ENCODE measurements at regions not wholly inside any gene's neighbourhood (a gene's known extent, or its start where the extent isn't known, plus 50 kb on each side); places are given as distances from the start of the nearest gene placed in this dataset.

GRCh38 chr15:27702581-27702980 is 396.5 kb downstream of the OCA2 start:
- DNase-seq (ENCODE audit: low read depth), result no peak

GRCh38 chr15:27701956-27702355 is 397.2 kb downstream of the OCA2 start:
- no peak for DNase-seq (ENCODE audit: low read depth)

- no peak for DNase-seq (ENCODE audit: low read depth)
These were observed 398.1 kb downstream of the OCA2 start for GRCh38 chr15:27701014-27701413.

DNA sequence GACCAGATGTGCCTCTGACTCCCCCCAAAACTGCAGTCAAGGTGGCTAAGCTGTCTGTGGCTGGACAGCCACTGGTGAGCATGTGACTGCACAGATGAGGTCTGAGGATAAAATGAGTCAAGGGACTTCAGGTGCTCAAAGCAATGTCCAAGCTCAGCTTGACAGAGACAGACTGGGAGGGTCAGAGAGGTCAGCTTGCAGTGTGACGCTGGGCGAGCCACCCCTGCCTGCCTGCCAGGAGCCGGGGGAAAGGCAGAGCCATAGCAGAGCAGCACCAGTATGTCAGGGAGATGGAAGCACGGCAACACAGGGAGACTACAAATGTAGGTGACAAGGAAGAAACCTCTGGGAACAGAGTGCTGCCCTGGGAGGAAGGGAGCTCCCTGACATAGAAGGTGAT is 399.4 kb downstream of the OCA2 start:
- DNase-seq (ENCODE audit: low read depth), result no peak

DNA sequence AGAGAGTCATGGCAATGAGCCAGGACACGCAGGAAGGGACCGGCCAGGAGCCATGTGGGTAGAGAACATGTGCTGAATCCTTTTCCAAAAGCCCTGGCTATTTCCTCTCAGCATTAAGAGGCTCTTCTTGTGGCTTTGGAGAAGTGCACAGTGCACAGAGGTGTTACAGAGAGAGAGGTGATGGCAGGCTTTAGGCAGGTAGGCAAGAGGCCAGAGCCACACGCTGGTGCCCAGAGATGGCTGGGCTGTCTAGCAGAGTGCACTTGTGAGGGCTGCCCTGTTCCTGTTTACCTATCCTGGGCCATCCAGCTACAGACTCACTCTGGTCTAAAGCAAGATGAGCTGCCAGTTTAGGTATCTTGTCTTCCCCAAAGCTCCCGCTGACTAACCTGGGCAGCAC is 402.6 kb downstream of the OCA2 start:
- DNase-seq (ENCODE audit: low read depth), result no peak

- DNase-seq (ENCODE audit: low read depth), result no peak
These were observed 403.4 kb downstream of the OCA2 start for GRCh38 chr15:27695726-27696125.

DNA sequence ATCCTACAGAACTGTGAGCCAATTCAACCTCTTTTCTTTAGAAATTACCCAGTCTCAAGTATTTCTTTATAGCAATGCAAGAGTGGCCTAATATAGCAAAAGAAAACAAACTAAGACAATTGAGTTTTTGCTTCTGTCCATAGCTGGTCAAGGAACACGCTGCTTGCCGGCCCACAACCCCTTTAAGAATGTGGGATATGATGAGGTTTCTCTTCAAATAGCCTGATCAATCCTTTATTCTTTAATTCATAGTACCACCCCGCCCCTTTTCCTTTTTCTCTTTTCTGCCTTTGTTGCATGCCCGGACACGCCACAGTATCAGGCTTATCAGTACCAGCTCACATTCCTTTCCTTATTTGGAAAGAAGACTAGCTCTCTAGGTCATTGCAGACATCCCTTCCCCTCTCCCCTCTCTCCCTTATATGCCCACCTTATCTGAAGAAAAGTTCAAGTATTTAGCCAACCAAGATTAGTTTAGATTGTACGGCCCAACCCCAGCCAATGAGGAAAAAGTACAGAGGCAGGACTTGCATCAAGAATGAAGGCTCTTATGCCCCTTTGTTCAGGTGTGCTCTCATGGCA is 404.5 kb downstream of the OCA2 start:
- no peak for DNase-seq (ENCODE audit: low read depth)

GRCh38 chr15:27693280-27693679 is 405.8 kb downstream of the OCA2 start:
- DNase-seq (ENCODE audit: low read depth), result no peak

DNA sequence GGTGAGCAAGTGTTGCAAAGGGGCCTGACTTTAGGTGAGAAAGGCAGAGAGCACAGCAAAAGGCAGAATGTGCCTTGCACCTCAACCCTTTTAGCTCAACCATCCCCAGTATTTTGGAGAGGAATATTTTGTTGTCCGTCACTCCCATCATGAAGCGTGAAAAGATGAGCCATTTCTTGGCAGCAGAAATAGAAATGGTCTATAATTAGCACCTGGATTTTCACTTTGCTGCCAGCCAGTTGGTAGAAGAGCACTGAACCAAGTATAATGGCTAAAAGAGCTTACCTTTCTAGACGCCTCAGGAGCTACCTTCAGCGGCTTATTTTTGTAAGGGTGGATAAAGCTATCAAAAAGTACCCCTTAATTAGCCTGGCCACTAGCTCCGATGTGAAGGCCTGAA is 406.7 kb downstream of the OCA2 start:
- DNase-seq (ENCODE audit: low read depth), result no peak

DNA sequence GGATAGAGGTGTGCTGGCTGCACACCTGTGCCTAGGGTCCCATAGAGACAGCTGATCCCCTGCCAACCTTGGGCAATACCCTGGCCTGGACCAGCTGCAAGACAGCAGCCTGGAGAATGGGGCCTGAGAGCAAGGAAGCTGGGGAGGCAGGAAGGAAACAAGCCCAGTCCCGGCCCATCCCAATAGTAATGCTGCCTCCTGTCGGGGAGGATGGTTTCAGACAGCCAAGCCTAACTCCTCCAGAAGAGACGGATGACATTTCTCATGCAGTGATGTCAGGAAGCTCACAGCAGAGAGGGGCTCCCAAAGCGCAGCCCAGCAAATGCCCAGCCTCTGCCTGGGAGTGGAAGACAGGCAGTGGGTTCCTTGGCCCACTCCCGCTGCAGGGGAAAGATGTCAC is 408.8 kb downstream of the OCA2 start:
- DNase-seq (ENCODE audit: low read depth), result no peak

- no peak for DNase-seq (ENCODE audit: low read depth)
These were observed 412.1 kb downstream of the OCA2 start for GRCh38 chr15:27686971-27687370.

- DNase-seq (ENCODE audit: low read depth), result peak; percentile 3
These were observed 412.7 kb downstream of the OCA2 start for GRCh38 chr15:27686369-27686768.

- no peak for DNase-seq (ENCODE audit: low read depth)
These were observed 413.5 kb downstream of the OCA2 start for GRCh38 chr15:27685644-27686043.

DNA sequence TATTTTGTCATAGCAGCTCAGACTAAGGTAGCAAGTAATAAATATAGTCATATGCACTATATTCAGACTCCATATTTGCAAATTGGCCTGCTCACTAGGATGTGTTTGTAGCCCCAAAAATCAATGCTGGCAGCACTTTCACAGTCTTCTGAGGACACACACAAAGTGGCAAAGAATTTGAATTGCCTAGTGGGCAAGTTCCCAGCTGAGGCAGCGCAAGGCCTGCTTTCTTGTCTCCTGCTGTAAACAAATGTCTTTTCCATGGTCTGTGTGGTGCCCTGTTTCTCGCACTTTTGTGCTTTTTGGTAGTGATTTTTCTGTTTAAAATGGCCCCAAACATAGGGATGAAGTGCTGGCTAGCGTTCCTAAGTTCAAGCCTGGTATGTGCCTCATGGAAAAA is 416.0 kb downstream of the OCA2 start:
- no peak for DNase-seq (ENCODE audit: low read depth)

- no peak for DNase-seq (ENCODE audit: low read depth)
These were observed 418.1 kb downstream of the OCA2 start for GRCh38 chr15:27681038-27681437.

DNA sequence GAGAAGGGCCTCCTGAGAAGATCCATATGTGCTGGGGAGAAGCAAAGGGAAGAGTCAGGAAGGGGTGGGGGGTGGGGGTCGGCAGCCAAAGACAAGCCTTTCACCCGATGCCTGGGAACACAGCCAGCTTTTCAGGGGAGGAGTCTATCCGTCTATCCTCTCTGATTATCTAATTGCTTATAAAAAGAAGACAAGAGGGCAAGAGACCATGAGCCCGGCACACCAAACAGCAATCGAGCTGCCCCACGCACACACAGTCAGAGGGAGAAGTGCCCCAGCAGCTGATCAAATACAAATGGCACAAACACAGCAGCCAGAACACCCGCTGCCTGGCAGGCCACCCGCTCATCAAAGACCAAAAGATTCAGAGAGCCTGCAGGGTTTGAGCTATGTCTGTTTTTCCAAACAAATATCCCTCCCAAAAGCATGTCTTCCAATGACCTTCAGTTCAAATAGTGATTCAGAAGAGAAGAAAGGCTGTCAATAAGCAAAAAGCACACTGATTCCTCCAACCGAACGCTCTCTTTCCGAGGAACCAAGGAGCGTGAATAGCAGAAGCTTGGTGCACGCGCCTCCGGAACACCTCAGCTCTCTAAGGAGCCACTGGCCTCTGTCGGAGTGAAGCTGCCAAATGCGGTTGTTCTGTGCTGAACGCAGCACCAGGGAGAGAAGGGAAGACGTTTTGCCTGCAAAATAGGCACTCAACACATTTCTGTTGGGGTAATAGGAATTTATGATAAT is 419.2 kb downstream of the OCA2 start:
- DNase-seq (ENCODE audit: low read depth), result no peak

- no peak for DNase-seq (ENCODE audit: low read depth)
These were observed 419.9 kb downstream of the OCA2 start for GRCh38 chr15:27679203-27679602.

DNA sequence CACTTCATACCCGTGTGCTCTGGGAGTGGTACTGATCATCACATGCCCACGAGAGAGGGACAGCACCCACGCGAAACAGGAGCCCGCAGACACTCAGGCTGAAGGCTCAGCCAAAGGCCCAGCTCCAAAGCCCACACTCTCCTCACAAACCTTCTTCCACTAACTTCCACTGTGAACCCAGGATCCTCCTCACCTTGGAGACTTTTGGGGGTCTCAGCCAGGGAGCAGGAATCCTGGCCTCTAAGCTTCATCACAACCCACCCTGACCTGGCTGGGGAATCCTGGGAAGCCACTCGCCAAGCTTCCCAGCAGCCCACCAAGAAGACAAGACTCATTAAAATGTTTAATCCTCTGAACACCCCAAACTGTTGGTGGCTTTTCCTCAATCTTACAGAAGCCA is 421.2 kb downstream of the OCA2 start:
- DNase-seq (ENCODE audit: low read depth), result no peak

- DNase-seq (ENCODE audit: low read depth), result no peak
These were observed 422.5 kb downstream of the OCA2 start for GRCh38 chr15:27676647-27677046.

DNA sequence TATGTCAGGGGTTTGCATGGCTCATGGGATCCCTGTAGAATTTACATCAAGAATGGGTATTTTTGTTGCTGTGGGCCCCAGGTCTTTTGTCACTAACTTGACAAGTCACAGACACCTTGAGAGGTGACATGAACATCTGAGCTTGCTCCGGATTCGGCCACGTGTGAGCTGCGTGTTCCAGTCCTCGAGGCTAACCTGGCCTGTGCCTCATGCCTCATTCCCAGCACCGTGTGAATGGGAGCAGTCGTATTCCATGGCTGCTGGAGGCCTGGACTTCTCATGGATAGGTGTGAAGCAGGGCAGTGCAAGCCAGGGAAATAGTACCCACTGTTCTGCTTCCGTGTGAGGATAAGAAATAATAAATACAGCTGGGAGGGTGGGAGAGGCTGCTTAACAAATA is 423.5 kb downstream of the OCA2 start:
- DNase-seq (ENCODE audit: low read depth), result no peak

DNA sequence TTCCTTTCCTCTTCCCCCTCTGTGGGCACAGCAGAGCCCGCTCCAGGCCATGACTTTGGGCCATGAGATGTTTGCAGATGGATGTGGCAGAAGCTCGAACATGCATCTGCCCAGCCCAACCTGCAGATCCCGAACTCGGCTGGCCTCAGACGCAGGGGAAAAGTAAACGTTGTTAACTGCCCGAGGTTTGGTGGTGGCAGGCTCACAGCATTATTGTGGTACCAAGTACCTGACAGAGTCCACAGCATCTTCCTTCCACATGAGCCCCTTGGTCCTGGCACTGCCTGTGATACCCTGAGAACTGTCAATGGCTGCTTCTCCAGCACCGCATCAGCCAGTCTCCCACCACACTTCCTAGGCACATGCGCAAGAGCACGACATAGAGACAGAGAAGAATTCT is 424.3 kb downstream of the OCA2 start:
- DNase-seq (ENCODE audit: low read depth), result no peak

DNA sequence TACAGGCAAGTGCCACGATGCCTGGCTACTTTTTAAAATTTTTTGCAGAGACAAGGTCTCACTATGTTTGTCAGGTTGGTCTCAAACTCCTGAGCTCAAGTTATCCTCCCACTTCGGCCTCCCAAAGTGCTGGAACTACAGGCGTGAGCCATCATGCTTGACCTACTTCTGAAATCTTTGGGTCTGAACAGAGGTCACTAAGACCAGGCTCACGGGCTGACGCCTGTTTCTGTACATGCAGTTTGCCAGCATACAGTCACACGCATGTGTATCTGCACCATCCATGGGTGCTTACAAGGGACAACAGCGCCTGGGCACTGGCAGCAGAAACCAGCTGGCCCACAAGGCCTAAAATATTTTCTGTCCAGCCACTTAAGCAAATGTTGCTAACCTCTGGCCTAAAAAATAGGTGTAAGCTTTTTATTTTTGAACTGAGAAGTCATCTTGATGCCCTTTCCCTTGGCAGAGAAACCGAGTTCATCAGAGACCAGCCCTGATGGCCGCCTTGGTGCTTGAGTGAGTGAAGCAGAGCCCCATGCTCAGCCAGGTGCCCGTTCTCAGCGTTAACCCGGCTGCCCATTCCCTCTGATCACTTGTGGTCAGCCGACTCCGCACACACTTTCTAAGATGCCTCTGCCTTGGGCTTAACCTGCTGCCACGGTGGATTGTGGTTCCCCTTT is 425.2 kb downstream of the OCA2 start:
- no peak for DNase-seq (ENCODE audit: low read depth)

GRCh38 chr15:27672537-27672936 is 426.6 kb downstream of the OCA2 start:
- no peak for DNase-seq (ENCODE audit: low read depth)
